Activated effector memory CD4-positive, alpha-beta T cell treated with anti-CD3 and anti-CD28 coated beads, Interleukin-2, amount 50 U/mL, for 16 hours (primary cell): ENCODE measurements at regions not wholly inside any gene's neighbourhood (a gene's known extent, or its start where the extent isn't known, plus 50 kb on each side); places are given as distances from the start of the nearest gene placed in this dataset.

Experiments
- DNase-seq: peaks from one replicate; pipeline ENCODE4 v3.0.0-alpha.2; 2020

DNA sequence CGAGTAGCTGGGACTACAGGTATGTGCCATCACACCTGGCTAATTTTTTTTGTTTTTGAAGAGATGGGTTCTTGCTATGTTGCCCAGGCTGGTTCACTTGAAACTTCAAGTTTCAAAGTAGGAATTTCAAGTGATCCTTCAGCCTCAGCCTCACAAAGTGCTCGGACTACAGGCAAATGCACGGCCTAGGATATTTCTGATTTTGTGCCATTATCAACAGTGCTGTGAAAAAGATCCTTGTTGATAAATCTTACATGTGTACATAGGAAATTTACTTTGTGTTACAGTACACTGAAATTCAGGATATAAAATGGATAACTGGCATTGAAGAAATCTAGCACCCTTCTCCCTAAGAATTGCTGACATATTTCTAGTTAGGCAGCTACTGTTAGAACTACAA is 184.6 kb upstream of the PRDM1 start:
- no peak for DNase-seq

DNA sequence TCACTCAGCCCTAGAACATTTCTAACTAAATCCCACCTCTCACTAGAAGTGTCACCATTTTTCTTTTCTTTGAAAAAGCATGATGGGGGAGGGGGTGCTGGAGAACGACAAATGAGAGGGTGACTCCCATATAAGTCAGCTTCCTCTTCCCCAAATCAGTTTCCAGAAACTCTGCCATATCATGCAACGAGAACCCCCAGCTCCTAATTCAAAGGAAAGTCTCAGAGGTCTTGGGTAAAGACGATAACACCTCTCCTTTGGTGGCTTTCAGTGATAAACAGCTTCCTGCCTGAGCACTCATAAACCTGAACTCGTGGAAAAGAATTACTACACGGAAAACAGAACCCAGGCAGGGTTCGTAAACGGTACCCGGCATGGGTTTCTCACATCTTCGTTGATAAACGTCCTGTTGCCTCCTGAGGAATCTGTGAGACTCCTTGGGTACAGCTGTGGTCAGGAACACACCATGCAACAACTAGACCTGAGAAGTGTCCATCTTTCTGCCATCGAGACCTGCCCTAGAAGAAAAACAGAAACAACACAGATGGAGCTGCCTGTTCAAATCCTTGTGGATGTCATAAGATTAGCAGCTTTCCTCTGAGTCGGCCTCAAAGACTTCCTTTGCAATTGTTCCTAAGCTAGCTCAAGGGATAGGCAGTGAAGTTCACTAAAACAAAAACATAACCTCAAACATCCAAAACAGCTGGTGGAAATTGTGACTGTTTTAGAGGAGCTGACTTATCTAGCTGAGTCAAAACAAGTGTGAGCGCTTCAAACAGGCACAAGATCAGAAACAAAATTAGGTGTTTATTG is 185.8 kb upstream of the PRDM1 start:
- no peak for DNase-seq

DNA sequence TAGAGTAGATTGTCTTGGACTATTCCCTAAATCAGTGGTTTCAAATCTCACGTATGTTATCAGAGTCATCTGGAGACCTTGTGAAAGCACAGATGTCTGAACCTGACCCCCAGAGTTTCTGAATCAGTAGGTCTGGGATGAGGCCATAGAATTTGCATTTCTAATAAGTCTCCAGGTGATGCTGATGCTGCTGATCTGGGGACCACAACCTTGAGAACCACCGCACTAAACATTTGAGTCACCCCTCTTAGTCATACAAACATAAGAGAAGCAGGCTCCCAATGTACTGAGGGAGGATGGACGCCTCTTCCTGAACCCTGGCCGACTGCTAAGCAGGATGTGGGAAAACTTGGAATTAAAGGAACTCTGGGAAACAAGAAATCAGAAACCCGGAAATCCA is 187.8 kb upstream of the PRDM1 start:
- no peak for DNase-seq

DNA sequence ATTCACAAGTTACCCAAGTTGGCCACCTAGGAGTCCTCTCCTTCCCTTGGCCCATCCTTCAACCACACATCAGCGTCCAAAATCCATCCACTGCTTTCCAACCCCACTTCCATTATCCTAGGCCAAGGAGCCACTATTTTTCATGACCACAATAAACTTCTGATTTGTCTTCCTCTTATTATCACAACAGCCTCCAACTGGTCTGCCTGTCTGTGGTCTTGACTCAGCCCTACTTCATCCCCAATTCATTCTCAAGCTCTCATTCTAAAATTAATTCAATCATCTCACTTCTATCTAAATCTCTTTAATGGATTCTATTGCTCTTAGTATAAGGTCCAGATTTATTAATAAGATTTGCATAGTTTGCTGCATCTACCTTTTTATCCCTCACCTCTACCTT is 189.0 kb upstream of the PRDM1 start:
- no peak for DNase-seq

DNA sequence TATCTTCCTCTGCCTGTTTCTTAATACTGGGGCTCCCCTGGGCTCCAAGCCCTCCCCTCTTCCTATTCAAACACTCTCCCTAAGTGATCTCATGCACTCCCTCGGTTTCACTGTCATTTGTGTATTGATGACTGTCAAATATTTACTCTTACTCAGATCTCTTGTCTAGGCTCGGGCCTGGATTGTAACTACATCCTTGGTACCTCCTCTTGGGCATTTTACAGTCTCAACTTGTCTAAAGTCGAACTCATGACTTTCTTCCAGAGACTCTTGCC is 189.4 kb upstream of the PRDM1 start:
- no peak for DNase-seq

DNA sequence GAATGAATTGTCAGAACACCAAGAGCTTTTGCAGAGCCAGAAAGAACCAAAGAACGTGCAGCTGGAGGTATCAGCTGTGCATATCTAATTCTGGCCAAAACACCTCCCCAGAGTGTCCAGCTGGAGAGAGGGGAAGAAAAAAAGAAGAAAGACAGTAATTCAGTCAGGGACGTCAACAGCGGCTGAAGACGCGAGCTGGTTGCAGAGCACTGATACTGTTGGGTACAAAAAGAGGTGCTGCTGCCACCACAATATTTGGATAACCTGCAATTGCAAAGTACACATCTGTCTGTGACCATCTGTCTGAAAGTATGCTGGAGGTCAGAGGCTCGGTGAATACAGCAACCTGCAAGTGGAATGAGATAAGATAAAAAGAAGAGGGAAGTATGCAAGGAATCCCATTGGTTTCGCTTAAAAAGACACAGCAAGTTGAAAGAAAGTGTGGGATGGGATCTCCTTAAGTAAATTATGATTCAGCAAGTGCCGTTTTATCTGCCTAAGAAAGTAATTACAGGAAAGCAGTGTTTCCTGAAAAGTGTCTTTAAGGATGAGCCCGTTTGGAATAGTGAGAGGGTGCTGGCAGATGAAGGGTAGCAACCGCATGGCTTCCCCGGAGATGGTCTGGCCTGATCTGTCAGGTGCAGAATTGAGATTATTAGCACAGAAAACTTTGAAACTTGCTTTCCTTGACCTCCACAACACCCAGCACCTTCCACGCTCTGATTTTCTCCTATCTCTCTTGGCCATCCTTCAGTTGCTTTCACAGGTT is 189.9 kb upstream of the PRDM1 start:
- no peak for DNase-seq

DNA sequence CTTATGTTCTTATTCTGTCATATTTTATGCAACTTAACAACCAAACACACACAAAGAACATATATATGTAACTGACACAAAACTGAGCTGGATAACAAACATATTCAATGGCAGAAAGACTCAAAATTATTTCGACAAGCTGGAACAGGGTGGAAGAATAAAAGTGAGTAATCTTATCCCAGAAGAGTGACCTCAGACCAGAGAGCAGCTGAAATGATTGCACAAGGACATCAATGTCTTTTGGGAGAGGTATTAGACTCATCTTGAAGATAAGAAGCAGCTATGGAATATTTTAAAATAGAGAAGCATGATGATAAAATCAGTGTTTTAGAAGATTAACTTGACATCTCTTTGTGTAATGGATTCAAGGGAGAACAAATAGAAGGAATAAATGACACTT is 191.6 kb upstream of the PRDM1 start:
- no peak for DNase-seq

DNA sequence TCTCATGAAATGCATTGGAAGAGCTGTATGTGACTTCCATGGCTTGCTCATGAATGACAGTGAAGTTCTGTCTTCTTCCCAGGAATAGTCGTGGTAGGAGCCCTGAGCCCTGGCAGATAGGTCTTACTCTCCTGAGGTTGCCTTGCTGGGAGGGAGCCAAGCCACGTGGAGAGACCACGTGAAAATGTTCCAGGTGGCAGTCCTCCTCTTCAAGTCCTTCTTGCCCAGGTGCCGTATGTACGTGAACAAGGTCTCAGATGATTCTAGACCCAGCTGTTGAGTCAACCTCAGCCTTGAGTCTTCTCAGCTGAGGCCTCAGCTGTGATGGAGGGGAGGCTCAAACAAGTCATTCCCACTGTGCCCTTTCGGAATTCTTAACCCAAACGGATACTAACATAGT is 192.4 kb upstream of the PRDM1 start:
- no peak for DNase-seq

DNA sequence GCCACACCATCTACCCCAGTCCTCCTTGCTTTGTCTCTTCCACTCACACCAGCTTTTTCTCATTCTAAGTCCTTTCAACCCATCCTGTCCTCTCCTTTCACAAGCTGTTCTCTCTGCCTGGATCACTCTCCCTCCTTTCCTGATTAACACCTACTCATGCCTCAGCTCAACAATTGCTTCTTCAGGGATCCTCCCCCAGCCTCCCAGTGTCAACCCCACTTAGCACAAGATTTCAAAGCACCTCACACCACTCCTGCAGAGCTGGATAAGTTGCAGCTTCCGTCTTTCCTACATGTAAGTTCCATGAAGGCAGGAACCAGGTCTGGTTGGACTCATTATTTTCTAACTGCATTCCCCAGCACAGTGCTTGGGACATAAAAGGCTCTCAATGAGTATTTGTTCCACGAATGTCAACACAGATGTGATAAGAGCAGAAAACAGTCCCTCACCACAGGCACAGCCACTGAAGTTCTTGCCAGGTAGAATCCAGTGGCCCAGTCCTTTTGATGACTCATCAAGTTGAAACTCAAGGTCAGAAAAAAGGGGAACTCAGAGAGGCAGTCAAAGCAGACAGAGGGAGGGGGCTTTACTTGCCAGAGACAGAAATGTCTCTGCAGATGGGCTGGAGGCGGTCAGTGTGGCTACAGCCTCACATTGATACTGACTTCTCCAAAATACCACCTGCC is 193.4 kb upstream of the PRDM1 start:
- DNase-seq: no peak

DNA sequence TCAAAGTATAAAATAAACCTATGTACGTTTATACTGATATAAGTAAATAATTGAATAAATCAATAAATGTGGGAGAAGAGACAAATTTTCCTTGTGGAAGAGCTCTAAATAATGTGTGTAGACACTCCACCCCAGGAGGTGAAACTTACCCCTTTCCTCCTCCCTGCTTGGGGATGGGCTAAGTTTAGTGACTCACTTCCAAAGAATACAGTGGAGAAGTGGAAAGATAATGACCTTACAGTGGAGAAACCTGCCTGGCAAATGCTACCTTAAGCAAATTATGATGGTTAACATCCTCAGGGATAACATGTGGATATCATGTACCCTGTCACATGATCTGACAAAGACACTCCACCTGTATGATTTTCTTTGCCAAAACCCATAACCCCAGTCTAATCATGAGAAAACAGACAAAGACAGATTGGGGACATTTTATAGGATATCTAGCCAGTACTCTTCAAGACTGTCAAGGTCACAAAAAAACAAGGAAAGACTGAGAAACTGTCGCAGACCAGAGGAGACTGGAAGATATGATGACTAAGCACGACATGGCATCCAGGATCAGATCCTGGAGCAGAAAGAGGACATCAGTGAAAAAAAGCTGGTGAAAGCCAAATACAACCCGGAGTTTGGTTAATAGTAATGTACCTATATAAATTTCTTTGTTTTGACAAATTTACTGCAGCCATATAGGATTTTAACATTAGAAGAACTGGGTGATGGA is 195.5 kb upstream of the PRDM1 start:
- no peak for DNase-seq

DNA sequence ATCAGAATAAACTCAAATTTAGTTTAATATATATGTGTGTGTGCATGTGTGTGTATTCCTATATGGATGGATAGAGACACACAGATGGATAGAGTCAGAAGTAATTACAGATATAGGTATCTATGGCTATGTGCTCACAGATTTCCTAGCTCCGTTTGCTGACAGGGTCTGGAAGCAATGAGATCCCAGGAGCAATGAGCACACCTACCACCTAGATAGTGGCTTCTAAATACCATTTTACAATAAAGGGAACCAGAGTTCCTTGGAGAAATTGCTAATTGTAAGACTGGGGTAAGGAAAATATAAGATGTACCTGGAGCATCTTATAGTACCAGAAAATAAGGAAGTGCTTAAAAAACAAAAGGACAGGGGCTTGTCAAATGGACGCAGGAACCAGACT is 196.2 kb upstream of the PRDM1 start:
- DNase-seq: no peak

DNA sequence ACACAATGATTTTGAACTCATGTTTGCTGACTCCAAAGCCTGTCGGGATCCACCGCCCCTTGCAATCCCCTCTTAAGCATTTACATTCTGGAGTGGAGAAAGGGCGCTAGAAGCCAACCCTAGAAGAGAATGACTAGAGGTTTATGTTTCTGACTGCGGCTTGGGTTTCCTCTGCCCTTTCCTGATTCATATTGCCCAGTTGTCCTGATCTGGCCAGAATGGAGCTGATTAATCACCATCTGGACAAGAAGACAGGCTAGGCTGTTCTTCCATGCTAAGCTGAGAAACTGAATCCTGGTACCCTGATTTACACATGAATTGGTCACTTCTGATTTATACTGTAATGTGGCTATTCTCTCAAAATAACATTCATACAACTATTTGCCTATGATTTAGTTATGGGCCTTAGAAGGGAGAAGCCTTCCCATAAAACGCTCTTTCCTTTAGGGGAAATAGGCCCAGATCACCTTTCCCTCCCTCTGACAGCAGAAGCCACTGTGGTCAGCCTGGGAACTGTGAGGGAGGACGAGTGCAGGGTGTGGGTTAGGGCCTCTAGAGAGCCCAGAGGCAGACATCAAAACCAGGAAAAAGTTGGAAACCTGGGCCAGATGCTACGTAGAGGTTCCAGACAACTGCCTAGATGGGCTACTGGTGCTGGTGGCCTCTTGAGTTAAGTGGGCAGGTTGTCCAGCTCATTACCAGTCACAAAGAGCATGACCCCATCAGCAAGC is 199.2 kb upstream of the PRDM1 start:
- no peak for DNase-seq

DNA sequence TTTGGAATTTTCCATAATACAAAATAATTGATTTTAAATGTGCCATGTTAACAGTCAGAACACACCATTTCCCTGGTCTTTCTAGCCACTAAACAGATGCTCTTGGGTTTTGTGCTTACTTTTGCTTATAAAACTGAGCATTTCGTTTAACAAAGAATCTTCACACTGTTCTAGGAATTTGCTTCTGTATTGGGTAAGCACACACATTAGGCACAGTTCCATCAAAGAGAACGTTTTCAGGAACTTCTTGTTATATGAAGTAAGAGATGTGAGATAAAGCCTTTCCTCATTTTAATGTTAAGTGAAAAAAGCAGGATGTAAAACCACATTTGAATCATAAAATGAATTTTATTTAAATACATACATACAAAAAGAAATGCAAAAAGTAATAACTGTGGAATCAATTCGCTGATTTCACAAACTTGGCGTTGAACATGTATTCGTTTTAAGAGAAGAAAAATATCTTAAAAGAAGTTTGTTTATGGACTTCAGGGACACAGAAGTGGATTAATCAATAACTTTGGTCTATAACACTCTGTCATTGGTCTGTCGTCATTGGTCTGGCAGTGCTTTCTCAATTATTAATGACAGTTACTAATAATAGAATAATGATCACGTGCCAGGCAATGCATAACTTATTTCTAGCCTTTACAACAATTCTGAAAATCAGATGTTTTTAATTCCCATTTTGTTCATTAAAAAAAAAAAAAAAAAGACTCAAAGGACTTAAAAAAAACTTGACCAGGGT is 199.9 kb upstream of the PRDM1 start:
- no peak for DNase-seq

DNA sequence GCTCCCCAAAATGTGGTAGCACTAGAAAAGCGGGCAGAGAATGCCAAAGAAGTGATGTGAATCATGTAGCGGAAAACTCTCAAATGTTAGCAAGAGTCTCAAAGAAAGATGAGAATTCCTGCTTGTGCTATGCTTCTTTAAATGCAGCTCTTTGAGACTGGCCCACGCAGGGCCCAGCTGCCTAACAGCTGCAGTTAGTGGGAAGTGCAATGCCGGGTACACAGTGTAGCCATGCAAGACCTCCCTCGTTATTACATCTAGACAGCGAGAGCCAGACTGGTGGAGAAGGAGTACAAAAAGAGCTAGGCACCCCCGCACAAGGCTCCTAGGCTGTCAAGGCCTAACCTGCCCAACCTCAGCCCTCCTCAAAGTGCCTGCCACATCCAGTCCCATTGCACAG is 201.7 kb upstream of the PRDM1 start:
- no peak for DNase-seq

DNA sequence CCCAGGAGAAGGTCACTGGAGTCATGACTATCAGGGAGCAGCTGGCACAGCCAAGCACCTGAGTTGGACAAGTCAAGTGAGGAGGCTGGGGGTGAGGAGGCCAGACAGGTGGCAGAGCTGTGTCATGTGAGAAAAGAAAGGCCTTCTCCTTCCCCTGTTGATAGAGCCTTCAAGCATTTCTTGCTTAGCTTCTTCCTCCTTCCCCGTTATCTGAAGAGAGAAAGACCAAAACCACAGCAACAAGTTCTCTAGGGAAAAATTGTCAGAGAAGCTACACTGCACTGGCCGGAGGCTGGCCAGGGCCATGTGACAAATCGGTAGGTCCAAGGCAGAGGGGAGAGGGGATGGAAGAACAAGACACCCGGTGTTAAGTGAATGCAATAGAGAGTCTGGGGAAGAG is 202.1 kb upstream of the PRDM1 start:
- DNase-seq: no peak

DNA sequence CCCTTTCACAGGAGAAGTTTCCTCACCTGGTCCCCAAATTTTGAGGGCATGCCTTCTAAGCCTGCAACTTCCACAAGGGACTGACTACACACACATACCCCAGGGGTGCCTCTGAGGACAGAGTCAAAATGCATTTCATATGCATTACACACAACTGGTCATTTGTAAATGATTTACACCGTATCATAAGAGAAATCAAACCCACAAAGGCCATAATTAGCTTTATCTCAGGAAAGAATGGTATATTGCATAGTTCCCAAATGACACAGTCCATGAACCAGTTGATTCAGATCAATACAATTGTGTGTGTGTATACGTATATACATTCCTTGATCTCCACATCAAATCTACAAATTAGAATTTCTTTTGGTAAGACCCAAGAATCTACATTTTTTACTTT is 203.3 kb upstream of the PRDM1 start:
- no peak for DNase-seq

DNA sequence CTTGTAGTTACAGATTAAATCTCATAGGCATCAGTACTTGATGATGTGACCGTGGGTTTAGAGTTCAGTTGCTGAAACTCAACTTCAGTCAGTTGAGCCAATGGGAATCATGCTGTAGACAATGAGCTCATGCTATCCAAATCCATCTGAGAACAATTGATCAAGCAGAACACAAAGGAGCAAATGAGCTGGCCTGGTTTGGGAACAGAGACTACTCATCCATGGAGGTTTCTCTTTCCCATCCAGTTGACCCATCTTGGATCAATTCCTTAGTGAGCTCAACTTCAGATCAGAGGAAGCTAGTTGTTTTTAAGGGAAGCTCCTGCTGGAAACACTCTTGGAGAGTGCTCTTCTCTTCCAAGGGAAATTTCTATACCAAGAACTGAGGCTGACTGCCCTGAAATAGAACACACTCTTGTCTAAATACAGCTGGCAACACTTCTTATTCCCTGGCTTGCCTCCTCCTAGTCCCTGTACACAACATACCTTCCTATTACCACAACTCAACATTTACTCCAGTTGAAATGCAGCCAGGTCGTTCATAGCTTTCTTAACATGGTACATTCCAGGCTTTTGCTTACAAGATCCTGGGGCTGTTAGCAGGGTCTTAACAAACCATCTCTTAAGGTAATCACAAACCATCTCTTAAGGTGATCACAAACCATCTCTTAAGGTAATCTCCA is 203.9 kb upstream of the PRDM1 start:
- DNase-seq: no peak

DNA sequence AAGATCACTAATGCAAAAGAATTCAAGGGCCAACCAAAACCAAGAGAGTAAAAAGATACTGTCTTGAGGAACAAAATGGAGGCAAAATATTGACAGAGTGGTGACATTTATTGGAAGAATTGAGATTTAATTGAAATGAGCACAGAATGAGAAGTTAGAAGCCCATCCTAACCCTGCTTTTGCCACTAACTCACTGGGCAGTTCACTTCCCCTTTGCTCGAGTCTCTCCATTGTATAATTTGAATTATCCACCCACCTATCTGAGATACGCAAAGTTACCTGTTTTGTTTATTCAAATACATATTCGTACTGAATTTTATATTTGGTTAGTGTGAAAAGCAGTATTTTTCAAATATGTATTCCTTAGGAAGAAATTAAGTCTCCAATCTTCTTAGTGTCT is 204.5 kb upstream of the PRDM1 start:
- no peak for DNase-seq

DNA sequence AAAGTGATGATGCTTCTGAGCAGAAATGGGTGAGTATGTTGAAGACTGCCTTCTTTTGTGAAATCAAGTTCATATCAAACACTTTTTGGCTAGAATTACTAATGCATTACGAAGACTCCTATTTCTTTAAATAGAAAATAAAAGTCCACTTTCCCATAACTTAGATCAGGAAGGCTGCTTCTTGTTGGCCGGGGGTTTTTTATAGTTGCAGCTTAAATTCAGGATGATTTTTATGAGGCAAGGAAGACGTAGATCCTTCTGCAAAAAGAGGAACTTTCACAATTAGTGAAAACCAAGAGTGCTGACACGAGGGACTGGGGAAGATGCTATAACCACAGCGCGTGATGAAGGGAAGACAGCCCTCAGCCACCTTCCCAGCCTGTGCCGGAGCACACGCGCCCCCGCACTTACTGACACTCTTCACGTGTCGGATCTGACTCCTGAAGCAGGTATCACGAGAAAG is 206.1 kb upstream of the PRDM1 start:
- peak; percentile 66 for DNase-seq

DNA sequence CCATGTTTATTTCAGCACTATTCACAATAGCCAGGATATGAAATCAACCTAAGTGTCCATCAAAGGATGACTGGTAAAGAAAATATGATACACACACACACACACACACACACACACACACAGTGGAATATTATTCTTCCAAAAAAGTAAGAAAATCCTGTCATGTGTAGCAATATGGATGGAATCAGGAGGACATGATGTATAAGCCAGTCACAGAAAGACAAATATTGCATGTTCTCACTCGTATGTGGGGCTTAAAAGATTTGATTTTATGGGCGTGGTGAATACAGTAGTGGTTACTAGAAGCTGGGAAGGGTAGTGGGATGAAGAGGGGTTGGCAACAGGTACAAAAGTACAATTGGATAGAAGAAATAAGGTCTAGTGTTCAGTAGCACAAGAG is 207.0 kb upstream of the PRDM1 start:
- DNase-seq: no peak

DNA sequence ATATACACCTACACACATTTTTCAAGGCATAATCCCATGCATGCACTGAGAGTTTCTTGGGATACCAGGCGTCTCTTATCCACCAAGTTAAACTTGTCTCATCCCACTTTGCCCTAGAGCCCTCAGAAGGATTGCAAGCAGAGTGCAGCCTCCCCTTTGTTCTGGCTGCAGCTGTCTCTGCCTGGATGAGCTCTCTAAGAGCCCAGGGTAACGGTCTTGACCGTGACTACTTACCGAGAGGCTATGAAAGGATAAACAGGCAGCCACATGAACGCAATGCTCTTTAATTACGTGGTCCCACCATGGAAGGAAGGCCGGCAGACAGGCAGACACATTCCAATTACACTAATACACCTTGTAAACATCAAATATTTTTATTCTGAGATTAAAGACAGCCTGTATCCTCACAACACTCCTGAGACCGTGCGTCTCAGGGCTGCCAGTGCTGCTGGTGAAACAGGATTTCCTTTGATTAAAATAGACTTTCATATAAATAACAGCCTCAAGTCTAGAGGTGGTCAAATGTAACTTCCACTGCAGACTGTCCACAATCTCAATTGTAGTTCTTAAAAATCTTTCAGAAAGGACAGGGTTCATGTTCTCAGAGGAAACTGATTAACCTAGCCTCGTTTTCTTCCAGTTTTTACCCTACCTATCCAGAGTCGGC is 210.0 kb upstream of the PRDM1 start:
- no peak for DNase-seq
